GM19351 (cell line): ENCODE measurements at regions not wholly inside any gene's neighbourhood (a gene's known extent, or its start where the extent isn't known, plus 50 kb on each side); places are given as distances from the start of the nearest gene placed in this dataset.

Experiments
- ATAC-seq: cut with Tn5 transposase; IDR thresholded peaks from one replicate; pipeline ENCODE4 v1.9.1; 2021; ENCODE audit warnings: mild to moderate bottlenecking, moderate library complexity; ENCODE audit not compliant: unreplicated experiment

DNA sequence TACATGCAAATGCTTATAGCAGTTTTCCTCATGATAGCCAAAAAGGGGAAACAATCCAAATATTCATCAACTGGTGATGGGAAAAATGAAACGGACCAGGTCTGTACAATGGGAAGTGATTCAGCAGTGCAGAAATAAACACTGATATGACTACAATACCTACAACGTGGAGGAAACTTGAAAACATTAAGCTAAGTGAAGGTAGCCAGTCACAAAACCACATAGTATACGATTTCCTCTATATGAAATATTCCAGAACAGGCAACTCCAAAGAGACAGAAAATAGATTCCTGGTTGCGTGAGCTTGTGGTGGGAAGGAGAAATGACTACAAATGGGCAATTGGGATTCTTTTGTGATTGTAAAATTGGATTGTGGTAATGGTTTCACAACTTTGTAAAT is 263.1 kb upstream of the PITRM1 start:
- no peak for ATAC-seq

DNA sequence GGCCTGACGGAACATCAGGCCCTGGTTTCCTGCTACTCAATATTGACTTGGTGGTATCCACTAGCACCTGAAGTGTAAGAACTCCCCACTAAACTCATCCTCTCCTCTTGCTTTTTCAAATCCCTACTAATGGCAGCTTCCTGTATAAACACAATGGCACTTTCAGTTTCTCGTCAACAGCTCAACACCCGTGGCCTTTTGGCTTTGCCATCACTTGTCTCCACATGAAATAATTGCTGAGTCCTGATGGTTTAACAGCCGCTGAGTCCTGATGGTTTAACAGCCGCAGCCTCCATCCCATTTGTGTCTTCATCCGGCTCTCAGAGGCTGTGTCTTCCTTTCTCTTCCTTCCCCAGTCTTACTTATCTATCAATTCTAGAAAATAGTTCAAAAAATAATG is 261.4 kb upstream of the PITRM1 start:
- no peak for ATAC-seq

DNA sequence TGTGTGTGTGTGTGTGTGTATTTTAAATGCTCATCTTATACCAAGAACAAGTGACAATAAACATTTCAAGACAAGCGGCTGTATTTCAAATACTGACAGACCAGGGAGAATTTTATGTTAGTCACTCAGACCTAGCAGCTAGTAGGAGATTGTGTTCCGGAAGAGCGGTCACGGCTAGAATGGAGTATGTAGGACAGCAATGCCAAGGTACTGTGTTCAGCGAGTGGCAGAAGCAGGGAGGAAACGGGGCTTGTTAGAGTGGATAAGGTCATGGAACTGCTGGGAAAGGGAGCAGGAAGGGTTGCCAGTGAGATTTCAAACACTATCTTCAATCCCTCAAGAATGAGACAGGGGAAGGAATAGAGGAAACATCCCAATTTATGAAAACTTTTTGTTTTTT is 260.5 kb upstream of the PITRM1 start:
- no peak for ATAC-seq

DNA sequence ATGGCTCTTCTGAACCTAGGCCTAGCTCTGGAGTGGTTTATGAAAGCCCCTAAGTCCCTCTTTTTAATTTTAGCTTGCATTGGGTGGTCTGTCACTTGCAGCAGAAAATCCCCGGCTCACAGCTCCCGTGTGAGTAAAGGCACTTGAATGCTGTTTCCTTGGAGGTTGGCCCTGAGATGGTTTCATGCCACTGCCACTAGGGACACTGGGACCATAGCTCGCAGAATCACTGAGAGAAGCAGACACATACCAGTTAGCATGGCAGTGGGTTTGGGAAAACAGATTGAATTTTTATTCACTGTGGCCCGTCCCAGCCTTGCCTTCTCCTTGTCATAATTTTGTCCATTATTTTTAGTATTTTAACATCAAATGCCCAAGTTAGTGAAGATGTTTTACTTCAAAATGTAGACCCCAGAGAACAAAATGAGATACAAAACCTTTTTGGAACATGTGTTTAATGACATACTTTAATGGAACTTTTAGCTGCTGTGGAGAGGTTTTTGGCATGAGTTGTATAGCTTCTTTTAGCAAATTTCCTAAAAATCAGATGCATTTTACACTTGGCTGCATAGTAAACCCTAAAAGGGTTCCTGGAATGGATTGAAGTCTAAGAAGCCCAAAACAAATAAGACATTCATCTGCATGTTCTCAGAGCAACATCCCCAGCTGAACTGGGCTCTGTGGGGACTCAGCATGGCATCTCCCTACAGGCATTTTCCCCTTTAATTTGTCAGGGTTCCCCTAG is 259.7 kb upstream of the PITRM1 start:
- ATAC-seq: no peak

DNA sequence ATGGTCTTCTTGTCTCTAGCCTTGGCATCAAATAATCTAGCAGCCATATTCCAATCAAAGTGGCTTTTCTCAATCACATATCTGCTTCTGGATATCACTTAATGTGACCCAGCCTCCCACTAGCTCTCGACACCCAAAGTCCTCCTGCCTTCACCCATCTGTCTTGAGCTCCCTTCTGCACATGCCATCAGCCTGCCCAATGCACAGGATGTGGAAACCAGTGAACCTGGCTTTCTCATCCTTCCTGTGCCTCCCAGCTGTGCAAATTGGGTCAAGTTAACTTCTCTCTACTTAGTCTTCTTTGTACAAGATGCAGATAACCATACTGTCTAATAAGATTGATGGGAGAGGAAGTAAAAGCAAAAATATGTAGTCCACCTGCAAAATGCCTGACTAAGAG is 257.9 kb upstream of the PITRM1 start:
- no peak for ATAC-seq

DNA sequence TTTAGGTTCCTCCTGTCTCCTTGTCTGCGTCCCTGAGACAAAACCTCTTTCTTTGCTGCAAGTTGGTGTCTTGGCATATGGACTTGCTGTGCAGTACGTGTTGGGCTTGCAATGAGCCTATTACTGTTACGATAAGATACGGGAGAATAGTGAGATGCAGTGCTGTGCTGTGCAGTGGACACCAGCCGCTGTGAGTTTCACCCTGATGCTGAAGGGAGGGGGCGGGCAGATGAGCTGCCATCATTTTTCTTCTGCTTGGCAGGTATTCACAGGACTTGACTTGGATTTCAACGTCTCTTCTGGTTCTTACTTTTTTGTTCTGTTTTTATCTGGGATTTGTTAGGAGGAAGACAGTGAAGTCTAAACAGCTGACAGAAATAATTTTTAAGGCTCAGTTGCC is 257.1 kb upstream of the PITRM1 start:
- no peak for ATAC-seq

DNA sequence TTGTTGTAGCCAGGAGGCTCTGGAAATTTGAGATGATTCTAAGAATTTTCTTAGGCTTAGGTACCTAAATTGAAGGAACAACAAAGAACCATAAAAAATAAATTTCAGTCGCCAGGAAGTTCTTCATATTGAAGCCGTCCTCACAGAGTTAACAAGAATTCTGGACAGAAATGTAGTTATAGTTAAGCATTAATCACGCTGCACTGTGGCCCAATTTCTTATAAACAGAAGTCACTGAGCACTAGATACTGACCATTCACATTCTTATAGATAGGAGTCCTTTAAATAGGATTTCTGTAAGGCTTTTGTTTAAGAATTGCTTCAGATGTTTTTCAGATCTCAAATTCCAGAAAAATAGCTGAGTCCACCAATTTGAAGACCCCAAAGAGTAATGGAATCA is 256.2 kb upstream of the PITRM1 start:
- ATAC-seq: no peak

DNA sequence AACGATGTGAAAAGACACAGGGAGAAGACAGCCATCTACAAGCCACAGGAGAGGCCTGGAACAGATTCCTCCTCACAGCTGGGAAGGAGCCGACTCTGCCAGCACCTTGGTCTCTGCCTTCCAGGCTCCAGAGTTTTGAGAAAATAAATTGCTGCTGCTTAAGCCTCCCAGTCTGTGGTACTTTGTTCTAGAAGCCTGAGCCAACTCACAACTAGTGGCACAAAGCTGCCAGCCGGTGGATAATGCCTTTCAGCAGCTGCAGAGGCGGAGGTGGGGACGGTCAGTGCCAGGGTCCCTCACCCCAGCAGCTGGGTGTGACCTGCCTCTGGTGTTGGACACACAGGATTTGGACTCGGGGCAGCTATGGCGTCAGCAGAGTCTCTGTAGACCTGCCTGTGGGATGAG is 255.4 kb upstream of the PITRM1 start:
- no peak for ATAC-seq

DNA sequence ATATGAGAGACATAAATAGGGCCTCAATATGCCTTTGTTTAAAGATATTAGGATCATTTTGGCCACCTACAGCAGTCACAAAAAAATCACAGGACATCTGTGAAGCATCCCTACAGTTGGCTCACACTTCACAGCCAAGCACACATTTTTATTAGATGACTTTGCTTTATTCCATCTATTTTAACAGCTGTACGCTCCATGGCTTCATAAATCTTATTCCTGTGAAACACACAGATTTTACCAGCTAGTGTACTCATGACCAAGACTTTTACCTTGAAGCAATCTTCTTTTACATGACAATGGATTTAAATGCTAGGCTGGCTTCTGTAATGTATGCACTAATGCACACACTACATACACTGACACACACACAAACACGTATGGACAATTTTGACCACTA is 254.8 kb upstream of the PITRM1 start:
- no peak for ATAC-seq

DNA sequence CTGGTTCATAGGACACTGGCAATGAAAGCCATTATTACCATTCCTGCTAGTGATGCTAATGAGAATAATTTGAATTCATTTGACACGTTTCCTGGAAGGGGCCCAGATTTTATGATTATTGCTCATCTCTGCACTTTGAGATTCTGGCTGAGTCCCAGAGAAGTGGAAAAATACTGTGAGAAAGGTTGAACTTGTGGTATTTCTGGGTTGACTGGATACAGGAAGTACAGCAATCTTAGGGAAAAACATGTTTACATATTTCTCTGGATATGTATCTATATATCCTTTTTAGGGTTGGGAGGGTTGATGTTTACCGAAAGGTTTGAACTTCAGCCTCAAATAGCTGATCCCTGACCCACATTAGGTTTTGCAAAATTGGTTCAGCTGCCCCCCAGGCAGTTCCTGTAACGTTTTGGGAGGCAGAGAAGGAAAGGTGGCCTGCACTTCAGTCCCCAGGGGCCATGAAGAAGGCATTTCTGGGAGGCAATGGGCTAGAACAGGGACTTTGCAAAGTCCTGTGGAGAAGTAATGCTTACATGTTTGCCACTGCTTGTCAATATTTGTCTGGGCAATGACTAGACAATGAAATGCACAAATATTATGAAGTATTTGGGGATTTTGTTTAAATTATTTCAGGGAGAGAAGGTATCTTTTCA is 253.7 kb upstream of the PITRM1 start:
- ATAC-seq: no peak

DNA sequence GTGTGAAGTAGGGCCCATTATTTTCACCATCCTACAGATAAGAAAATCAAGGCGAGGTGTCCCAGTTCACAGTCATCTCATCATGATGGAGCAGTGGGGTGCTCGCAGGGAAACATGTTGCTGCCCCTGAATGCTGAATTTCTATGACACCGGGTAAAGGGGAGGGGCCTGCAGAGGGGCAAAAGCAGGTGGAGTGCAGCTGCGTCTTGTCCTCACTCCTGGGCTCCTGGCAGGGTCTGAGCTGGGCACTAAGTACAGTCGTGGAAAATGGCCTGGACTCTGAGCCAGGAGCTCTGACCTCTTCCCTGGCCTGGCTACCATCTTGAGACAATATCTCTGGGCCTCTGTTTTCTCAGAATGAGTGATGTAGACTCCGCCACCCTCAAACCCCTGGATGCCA is 253.1 kb upstream of the PITRM1 start:
- ATAC-seq: no peak

DNA sequence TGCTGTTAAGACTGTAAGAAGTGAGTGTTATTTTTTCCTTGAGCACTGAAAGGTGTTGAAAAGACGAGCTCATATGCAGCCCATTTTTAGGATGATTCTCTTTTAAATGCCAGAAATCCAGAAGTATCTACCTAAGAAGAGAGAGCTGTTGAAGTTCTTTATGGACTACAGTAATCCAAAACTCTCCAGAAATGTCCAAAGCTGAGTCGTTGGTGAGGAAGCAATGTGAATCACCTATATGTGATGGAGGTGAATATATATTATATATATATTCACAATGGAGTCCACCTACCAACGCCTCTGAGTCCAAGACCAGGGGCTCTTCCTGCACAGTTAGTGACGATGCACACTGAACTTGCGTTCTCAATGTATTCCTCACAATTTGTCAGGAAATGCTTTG is 252.7 kb upstream of the PITRM1 start:
- no peak for ATAC-seq

DNA sequence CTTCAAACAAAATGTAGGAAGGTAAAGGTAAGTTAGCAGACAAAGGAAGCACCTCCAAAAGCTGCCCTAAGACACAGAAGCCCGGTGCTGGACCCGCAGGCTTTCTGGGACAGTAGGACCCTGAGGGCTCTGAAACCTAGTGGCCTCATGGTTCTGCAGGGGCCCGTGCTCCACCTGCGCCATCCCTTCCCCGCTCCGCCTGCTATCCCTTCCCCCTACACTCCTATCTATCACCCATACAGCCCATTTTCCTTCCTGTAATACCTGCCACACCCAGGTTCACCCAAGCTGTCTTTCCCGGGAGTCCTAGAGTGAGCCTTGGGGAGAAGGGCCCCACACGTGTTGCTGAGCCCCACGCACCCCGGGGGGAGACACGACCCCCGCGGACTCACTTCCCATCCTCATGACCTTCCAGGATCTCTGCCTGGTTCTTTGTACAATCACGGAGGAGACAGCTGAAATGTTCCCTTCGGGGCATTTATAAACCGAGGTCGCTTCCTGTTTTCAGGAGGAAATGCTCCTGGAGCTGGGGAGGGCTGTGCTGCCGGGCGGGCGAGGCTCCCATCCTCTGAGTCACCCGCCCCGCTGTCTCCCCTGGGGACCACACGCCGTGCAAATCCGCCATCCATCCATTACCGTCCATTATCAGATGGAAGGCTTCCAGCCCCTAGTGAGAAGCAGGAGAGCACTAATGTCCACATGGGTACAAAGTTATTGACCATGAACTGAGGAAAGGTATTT is 251.7 kb upstream of the PITRM1 start:
- no peak for ATAC-seq

DNA sequence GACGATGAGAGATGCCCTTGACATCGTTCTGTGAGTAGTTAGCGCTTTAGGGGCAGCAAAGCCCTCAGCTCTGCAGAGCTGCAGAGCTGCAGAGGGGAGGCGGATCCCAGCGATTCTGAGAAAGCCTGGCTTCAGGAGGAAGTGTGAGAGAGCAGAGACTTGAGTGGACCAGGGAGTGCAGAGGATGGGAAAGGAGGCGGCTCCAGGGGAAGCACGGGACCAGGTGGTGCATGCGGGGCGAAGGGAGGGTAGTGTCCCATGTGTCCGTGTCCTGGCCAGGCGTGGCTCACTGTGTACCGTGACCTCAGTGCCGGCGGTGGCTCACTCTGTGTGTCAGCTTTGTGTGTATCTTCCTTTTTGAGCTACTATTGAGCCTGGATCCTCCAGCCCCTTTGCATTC is 250.8 kb upstream of the PITRM1 start:
- no peak for ATAC-seq

DNA sequence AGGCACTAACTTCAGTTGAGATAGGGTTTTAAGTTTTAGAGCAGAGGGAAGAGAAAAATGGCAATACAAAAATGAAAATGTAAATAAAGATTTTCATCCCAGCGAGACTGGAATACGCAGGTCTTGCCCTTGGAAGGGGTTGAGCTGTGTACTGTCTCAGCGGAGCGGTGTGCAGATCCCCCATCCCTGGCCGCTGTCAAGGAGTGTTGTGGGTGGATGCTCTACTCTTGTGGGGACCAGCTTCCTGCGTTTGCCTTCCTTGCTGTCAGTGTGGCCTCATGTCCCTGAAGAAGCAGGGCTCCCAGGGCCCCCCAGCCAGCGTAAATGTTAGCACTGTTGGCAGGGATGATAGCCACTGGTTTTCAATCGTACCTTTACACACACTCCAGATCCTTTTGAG is 249.7 kb upstream of the PITRM1 start:
- ATAC-seq: no peak

DNA sequence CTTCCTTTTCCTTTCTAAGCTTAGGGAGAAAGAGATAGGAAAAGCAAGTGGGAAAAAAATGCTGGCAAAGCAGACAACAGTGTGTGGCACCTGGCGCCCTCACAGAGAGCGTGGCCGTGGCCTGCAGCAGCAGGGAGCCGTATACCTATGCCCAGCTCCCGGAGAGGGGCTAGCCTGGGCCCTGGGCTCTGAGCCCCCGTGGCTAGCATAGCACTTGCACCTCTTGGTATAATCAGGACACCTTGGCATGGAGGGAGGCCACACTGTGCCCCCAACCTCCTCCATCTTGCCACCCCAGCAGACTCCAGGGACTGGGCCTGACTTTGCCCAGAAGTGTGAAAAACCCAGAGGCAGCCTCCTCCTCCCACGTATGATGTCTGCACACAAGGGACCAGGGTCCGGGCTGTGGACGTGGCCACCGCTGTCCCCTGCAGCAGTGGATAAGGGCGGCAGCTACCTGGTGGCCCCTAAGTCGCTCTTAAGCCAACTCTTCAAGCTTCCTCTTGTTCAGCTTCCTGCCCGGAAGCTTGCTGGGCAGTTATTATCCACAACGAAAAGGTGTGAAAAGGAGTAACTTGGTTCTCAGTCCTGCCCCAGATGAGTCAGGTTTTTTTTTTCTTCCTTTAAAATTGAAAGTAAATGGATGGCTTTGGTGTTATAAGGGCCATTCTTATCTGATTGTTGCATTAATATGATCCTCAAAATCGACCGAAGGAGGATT is 249.1 kb upstream of the PITRM1 start:
- no peak for ATAC-seq

DNA sequence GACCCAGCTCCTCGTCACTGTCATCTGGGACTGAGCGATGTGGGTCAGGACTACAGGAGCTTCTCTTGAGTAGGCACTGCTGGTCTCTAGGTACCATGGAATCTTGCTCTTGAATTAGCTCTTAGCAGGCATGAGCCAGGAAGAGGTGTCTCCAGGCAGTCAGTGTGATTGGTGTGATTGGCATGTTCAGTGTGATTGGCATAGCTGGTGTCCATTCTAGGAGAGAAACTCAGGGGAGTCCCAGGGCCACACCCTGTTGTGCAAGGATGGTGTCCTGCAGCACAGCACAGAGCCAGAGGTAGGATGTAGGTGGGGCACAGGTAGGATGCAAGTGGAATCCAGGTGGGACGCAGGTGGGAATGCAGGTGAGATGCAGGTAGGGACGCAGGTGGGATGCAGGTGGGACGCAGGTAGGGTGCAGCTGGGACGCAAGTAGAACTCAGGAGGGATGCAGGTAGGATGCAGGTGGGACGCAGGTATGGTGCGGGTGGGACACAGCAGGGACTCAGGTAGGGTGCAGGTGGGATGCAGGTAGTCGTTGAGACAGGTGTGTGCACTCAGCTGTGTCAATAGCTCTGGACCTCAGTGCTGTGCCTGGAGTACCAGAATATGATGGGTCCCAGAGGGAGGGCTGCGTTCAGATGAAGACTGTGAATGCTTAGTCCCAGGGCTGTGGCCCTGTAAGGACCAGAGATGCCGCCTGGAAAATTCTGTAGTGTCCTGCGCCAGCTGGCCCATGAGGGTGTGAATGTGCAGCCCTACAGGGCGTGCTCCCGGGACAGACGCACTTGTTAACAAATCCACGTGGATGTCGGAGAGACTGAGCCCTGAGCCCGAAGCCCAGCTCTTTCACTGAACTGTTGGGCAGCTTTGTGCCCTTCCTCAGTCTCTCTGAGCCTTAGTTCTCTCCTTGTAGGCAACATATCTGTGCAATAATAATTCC is 248.2 kb upstream of the PITRM1 start:
- ATAC-seq: no peak

DNA sequence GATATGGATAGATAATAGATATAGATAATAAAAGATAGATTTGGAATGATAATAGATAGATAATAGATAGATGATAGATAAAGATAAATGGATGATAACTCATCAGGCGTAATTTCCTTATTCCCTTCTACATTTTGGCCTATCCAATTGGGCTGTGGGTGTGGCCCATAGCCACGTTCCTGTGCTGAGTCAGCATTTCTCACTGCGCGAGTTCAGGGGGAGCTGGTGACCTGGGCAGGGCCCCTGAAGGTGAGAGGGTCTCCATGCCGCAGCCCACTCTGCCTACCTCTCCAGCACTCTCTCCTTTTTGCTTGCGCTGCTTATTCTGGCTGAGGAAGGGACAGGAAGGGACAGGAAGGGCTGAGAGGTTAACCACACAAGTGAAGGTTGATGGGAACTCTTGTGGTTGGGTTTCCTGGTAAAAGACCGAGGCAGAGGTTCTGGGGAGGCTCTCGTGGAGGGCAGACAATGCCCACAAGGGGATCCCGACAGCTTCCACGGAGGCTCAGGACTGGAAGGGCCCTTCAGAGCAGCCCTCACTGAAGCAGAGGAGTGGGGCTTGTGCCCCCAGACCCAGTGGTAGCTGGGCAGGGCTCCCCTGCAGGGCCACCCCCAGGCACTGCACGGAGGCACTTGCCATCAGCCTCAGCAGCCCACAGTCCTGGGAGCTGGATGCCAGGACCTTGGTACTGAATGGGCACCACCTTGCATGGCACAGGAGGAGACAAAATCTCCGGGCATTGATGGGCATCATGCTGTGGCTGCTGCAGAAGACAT is 247.3 kb upstream of the PITRM1 start:
- ATAC-seq: no peak

DNA sequence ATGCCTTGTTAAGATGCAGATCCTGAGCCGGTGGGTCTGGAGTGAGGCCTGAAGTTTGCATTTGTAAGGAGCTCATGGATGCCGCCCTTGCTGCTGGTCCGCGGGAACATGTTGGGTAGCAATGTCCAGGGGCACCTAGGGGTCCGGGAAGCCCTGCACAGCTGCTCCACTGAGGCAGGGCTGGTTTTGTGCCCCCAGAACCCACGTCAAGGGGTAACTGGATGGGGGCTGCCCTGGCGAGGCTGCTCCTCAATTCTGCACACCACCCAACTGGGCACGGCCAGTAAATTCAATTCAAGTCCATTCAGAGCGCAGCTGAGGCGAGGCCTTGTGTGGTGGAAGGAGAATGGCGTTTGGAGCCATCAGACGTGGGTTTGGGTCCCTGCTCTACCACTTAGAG is 246.3 kb upstream of the PITRM1 start:
- no peak for ATAC-seq
